ENCODE measurements at regions not wholly inside any gene's neighbourhood (a gene's known extent, or its start where the extent isn't known, plus 50 kb on each side); places are given as distances from the start of the nearest gene placed in this dataset.

- TF ChIP-seq CTCF (IDR thresholded peaks at IDR 0.05 in 2 of 3, conservative IDR thresholded peaks at IDR 0.05 in 1 of 3; ENCODE audit: insufficient read depth in 2 of 3, low read depth in 1 of 3, low read length in 3 of 3) (no peak), RNF2 (IDR thresholded peaks at IDR 0.05) (no peak), ELF2 (CRISPR knock-in tag; IDR thresholded peaks at IDR 0.05) (no peak)
Observed at GRCh38 chr20:25992146-25992545, 295.5 kb upstream of the ZNF337 start.
